HG03457 (cell line): ENCODE measurements at regions not wholly inside any gene's neighbourhood (a gene's known extent, or its start where the extent isn't known, plus 50 kb on each side); places are given as distances from the start of the nearest gene placed in this dataset.

Experiments used
- ATAC-seq: cut with Tn5 transposase; IDR thresholded peaks from one replicate; pipeline ENCODE4 v1.9.1; 2021; ENCODE audit warnings: moderate number of reproducible peaks; ENCODE audit not compliant: unreplicated experiment

- ATAC-seq, result no peak
Measured at GRCh38 chr10:83636826-83637225, 502.5 kb upstream of the GHITM start.

DNA sequence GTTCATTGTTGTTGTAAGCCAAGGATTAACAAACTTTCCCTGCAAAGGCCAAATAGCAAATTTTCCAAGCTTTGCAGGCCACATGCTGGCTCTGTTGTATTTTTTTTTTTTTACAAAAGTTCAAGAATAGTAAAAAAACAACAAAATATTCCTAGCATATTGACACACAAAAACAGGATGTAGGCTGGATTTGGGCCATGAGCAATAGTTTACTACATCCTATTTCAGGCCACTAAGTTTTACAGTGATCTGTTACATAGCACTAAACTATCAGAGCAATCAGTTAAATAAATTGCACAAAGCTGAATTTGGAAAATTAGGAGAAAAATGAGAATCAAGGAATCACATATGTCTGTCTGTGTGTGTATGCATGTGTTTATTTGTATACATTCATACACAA, 491.8 kb upstream of the GHITM start:
- no peak for ATAC-seq

GRCh38 chr10:83648201-83648600, 491.1 kb upstream of the GHITM start:
- ATAC-seq, result no peak

DNA sequence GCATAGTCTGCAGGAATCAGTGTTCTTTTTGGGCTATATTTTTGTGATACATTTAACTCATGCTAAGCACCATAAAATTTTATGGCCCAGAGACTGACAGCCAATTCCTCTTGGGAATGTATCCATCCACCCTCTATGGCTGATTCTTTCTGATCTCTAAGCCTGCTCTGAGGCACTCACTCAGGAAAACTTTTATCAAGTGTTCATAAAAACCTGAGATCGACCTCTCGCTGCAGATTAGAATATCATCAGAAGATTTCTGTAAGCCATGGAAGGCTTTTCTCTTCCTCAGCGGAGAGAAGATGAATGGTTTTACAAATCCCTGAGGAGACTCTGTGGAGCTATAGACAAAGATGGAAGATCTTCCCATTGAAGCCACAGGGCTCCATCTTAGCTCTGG, 489.8 kb upstream of the GHITM start:
- no peak for ATAC-seq

DNA sequence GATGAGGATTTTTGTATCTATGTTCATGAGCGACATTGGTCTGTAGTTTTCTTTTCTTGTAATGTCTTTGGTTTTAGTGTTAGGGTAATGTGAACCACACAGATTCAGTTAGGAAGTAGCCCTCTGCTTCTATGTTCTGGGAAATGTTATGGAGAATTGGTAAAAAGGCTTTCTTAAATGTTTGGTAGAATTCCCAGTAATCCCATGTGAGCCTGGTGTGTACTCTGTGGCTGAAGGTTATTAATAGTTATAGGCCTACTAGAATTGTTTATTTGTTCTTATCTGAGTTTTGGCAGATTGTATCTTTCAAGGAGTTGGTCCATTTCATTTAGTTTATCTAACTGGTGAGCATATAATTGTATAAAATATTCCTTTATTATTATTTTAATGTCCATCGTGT, 484.6 kb upstream of the GHITM start:
- no peak for ATAC-seq

GRCh38 chr10:83656924-83657323, 482.4 kb upstream of the GHITM start:
- ATAC-seq, result no peak

DNA sequence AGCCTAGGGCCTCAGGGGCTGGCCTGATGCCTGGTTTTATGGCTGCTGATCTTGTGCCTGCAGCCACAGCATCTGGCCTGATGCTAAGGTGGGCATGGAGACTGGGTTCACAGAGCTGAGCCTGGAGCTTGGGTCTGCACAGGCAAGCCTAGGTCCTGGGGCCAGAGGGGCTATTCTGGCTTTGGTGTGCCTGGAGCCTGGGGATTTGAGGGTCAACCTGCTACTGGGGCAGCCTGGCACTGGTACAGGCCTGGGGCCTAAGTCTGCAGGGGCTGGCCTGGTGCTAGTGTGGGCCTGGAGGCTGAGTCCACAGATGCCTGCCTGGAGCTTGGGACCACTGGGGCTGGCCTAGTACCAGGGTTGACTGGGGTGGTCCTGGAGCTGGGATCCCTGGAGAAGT, 481.8 kb upstream of the GHITM start:
- no peak for ATAC-seq

DNA sequence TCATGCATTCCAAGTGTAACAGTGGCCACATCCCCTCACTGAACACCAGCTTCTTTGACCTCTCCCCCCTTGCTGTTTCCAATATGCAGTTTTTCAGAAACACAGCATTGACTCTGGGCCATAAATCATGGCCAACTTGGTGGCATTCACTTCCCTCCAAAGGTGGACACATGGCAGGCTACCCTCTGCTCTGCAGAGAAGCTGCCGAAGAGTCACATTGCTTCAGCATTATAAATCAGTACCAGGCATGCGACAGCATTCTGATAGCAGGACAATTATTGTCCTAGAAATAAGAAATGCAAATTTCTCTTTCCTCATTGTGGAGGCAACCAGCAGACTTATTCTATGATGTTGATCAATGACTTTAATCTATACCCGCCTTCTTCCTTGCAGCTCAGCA, 475.4 kb upstream of the GHITM start:
- no peak for ATAC-seq

DNA sequence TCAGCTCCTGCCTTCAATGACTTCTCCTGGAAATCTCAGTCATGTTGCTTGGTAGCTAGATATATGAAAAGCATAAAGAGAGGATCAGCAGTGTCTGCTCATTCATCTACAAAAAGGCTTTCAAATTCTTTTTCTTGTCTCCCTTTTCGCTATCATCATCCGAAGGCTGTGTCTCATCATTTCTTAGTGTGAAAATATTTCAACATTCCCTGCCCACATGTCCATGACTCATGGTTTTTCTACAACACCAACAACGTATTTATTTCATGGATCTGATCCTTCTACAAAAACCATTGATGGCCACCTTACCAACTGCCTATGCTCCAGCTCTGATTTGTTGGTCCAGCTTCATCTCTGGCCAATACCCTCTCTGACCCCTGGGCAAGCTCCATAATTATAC, 472.5 kb upstream of the GHITM start:
- ATAC-seq, result no peak

DNA sequence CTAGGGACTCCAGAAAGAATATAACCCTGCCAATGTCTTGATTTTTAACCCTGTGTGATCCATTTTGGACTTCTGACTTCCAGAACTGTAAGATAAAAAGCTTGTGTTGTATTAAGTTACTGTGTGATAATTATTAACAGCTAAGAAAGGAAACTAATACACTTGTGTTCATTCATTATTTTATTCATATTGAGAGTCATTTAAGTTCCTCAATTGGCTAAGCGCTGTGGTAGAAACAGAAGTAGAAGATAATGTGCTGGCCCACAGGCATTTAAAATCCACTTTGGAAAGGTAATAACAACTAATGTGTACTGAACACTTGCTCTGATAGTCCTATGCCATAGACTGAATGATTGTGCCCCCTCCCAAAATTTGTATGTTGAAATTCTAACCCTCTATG, 471.7 kb upstream of the GHITM start:
- no peak for ATAC-seq

- no peak for ATAC-seq
Measured at GRCh38 chr10:83673316-83673715, 466.0 kb upstream of the GHITM start.

DNA sequence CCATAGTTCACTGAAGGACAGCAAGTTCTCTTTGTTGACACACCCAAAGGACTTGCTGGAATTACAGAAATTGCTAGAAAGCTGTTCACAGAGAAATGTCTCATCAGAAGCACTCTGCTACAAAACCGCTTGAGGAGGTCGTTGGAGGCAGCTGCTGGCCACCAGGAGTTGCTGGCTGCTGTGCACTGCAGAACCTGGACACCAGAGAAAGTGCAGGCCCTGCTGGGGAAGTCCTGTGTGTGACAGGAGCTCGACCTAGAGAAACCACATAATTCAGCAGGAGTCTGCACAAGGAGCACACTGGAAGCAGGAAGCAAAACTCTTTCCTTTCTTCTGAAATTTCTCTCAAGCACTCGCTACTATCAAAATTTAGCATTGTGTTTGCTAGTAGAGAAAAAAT, 461.5 kb upstream of the GHITM start:
- no peak for ATAC-seq

- no peak for ATAC-seq
Measured at GRCh38 chr10:83678850-83679249, 460.5 kb upstream of the GHITM start.

- ATAC-seq, result peak; percentile 97
Measured at GRCh38 chr10:83680470-83680891, 458.8 kb upstream of the GHITM start.

DNA sequence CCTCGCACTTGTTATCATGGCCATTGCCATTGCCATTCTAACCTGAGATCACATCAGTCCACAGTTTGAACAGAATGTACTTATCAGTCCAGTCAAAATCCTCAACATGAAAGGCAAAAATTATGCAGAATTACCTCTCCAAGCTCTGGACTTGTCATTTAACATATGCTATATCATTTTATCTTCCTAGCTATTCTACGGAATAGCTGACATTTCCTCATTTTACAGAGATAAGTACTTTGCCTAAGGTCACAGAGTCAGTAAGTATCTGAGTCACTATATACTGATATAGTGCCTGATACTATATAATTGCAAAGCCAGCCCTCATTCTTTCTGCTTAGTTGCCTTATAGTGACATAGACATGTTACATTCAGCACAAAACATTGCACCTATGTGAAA, 456.9 kb upstream of the GHITM start:
- no peak for ATAC-seq

- no peak for ATAC-seq
Measured at GRCh38 chr10:83685458-83685857, 453.9 kb upstream of the GHITM start.

DNA sequence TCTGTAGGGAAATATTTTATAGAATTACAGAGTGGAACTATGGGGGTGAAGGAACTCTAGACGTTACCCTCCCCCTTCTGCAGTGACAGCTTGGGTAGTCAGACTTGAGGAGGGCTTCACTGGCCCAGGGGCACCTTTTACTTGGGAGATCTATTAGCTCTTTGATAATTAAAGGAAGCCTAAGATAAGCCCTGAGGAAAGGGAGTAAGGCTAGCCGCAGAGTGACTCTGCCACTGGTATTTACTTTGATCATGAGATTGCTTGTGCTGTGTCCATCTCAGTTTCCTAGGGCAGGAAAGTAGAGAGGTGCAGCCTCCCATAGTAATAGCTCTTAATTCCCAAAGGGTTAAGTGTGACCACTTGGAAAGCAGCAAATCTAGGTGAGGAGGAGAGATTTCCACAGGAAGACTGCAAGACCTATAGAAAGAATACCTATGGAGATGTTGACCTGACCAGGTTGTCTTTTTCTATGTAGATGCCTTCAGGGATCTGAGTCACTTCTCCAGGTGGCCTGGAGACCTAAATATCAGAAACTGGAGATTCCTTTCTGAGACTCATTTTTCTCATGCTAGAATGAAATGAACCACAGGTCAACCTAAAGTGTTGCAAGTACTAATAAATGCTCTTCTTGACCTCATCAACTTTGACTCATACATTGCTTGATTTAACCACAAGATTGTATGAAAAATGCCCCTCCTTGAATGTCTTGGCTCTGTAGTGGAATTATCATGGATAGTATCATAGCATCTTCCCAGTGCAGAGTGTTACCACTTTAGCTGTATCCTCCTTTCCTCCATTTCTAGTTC, 447.3 kb upstream of the GHITM start:
- no peak for ATAC-seq

GRCh38 chr10:83698899-83699298, 440.4 kb upstream of the GHITM start:
- no peak for ATAC-seq

- ATAC-seq, result no peak
Measured at GRCh38 chr10:83701799-83702198, 437.5 kb upstream of the GHITM start.

GRCh38 chr10:83702731-83703130, 436.6 kb upstream of the GHITM start:
- ATAC-seq, result no peak

GRCh38 chr10:83706120-83706519, 433.2 kb upstream of the GHITM start:
- no peak for ATAC-seq

- no peak for ATAC-seq
Measured at GRCh38 chr10:83706952-83707582, 432.2 kb upstream of the GHITM start.

DNA sequence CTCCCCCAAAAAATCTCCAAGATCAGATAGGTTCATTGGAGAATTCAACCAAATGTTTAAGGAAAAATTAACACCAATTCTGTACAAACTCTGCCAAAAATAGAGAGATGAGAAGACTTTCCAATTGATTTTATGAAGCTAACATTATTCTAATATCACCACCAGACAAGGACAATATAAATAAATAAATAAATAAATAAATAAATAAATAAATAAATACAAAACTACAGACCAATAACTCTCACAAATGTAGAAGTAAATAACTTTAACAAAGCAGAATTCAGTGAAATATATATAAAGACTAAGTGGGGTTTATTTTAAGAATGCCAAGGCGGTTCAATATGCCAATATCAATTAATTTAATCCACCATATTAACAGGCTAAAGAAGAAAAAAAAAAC, 425.9 kb upstream of the GHITM start:
- ATAC-seq, result no peak
